ENCODE measurements at regions not wholly inside any gene's neighbourhood (a gene's known extent, or its start where the extent isn't known, plus 50 kb on each side); places are given as distances from the start of the nearest gene placed in this dataset.

GRCh38 chr11:44467931-44468330, 97.5 kb upstream of the CD82 start:
- FAIRE-seq (no peak), DNase-seq (ENCODE audit: low read depth in 1 of 2, low spot score in 1 of 2) (no peak), ATAC-seq (no peak)
- Histone ChIP-seq H3K9me3 (peaks cover 13% of the 10 kb centered on the region), H3K4me2 (no peak overlapping the region), H3K4me1 (peaks cover 8% of the 10 kb centered on the region; the same call in 1 of the 3 replicates), H3K27ac (no peak overlapping the region), H3K4me3 (no peak overlapping the region)
- 34% methylated on average over 5 of the region's 5 CpGs for WGBS (ENCODE audit: missing lambda C conversion rate)
- ChIA-PET CTCF (interaction anchor here (1.0 to 1.1 kb wide), 2 partner anchors 334 to 372 kb away, joined by 3 read pairs; partner anchors contain the start of gene EXT2), POLR2A (no interaction called here)
- TF ChIP-seq, protein P1, sequence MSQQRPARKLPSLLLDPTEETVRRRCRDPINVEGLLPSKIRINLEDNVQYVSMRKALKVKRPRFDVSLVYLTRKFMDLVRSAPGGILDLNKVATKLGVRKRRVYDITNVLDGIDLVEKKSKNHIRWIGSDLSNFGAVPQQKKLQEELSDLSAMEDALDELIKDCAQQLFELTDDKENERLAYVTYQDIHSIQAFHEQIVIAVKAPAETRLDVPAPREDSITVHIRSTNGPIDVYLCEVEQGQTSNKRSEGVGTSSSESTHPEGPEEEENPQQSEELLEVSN (IDR thresholded peaks at IDR 0.05; ENCODE audit: borderline replicate concordance, low read depth): no peak
- TF ChIP-seq ELK1 (IDR thresholded peaks at IDR 0.05; ENCODE audit: low read depth, low read length) (no peak), NR3C1 (IDR thresholded peaks at IDR 0.05) (no peak), CHD4 (IDR thresholded peaks at IDR 0.05; ENCODE audit: borderline replicate concordance) (no peak), USF2 (IDR thresholded peaks at IDR 0.05) (no peak), CTCF (IDR thresholded peaks at IDR 0.05) (no peak), ESRRA (IDR thresholded peaks at IDR 0.05; ENCODE audit: borderline replicate concordance, low read length) (no peak), HOXB5 (CRISPR knock-in tag; IDR thresholded peaks at IDR 0.05) (no peak), RFX5 (IDR thresholded peaks at IDR 0.05) (no peak), BHLHE40 (IDR thresholded peaks at IDR 0.05; ENCODE audit: low read depth, low read length) (no peak), JUNB (IDR thresholded peaks at IDR 0.05) (no peak)

DNA sequence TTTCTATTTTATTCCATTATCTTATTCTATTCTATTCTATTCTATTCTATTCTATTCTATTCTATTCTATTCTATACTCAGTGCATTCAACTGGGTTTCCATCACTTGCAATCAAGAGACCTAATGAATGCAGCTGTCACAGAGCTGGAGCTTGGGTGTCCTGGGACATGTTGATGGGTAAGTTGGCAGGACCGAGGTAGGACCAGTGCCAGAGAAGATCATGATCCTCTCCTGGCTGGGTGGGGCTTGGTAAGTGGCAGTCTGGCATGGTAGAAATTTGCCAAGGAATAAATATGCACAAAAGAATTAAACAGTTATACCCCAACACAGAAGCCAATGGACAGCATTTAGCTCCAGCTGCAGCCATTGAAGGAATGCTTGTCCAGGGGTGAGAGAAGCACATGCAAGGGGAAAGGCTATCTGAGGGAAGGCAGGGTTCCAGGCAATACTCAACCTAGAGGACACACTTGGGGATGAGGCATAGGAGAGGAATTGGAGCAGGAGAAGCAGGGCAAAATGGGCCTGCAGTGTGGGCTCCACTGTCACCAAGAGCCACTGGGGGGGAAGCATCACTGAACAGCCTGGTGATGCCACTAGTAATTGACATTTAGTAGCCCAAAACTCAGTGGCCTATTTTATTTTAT, 97.0 kb upstream of the CD82 start:
- Histone ChIP-seq H3K27ac (no peak overlapping the region), H3K4me3 (no peak overlapping the region), H3K4me1 (peaks cover 8% of the 10 kb centered on the region; the same call in 1 of the 3 replicates), H3K9me3 (peaks cover 13% of the 10 kb centered on the region), H3K4me2 (no peak overlapping the region)
- ChIA-PET CTCF (interaction anchor here (1.0 kb wide), 1 partner anchor 373 kb away, joined by 3 read pairs; the partner anchor contains the start of gene EXT2), POLR2A (no interaction called here)
- 14% methylated on average over 1 of the region's 1 CpG for WGBS (ENCODE audit: missing lambda C conversion rate)
- FAIRE-seq: no peak
- no peak for ATAC-seq
- no peak for DNase-seq (ENCODE audit: low read depth in 1 of 2, low spot score in 1 of 2)
- TF ChIP-seq EP300 (IDR thresholded peaks at IDR 0.05) (no peak), JUN (IDR thresholded peaks at IDR 0.05) (no peak), BHLHE40 (IDR thresholded peaks at IDR 0.05; ENCODE audit: low read depth, low read length) (no peak), EHMT2 (IDR thresholded peaks at IDR 0.05; ENCODE audit: low read depth) (no peak), EHF (CRISPR knock-in tag; IDR thresholded peaks at IDR 0.05) (no peak), ELK1 (IDR thresholded peaks at IDR 0.05; ENCODE audit: low read depth, low read length) (no peak), CBX2 (IDR thresholded peaks at IDR 0.05; ENCODE audit: borderline replicate concordance, low read depth) (no peak), MAX (IDR thresholded peaks at IDR 0.05) (no peak), ZSCAN20 (CRISPR knock-in tag; IDR thresholded peaks at IDR 0.05) (no peak), RFX5 (IDR thresholded peaks at IDR 0.05) (no peak), POLR2A (IDR thresholded peaks at IDR 0.05; ENCODE audit: low read length) (no peak)
- TF ChIP-seq, protein P2, sequence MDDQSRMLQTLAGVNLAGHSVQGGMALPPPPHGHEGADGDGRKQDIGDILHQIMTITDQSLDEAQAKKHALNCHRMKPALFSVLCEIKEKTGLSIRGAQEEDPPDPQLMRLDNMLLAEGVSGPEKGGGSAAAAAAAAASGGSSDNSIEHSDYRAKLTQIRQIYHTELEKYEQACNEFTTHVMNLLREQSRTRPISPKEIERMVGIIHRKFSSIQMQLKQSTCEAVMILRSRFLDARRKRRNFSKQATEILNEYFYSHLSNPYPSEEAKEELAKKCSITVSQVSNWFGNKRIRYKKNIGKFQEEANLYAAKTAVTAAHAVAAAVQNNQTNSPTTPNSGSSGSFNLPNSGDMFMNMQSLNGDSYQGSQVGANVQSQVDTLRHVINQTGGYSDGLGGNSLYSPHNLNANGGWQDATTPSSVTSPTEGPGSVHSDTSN (IDR thresholded peaks at IDR 0.05): no peak

Data from A549 (cell line).